H1 (cell line): ENCODE measurements at regions not wholly inside any gene's neighbourhood (a gene's known extent, or its start where the extent isn't known, plus 50 kb on each side); places are given as distances from the start of the nearest gene placed in this dataset.
A peak's percentile ranks its signal among the peaks of the same experiment; 100 is the strongest.

ENCODE experiments used
- CBX5 ChIP-seq: fragments of 300-800, 300-1000 bp; sonication (generic); IDR thresholded peaks from 2 replicates; pipeline ENCODE4 v1.7.1; 2016; ENCODE audit warnings: antibody characterized with exemption, low read length, low read depth
- CREB1 ChIP-seq: IDR thresholded peaks from 2 replicates; pipeline ENCODE4 v1.6.1; 2012; ENCODE audit warnings: inconsistent platforms
- HDAC2 ChIP-seq, 2 experiments: fragments of 300-600 bp in 1 of 2; sonication (generic) in 1 of 2; IDR thresholded peaks; 2 replicates each; pipeline ENCODE4 v1.6.1; 2011 to 2012; ENCODE audit warnings: low read depth in 2 of 2, low read length in 2 of 2, mild to moderate bottlenecking in 2 of 2, moderate library complexity in 2 of 2, borderline replicate concordance in 1 of 2, inconsistent platforms in 1 of 2
- NRF1 ChIP-seq: IDR thresholded peaks from 2 replicates; pipeline ENCODE4 v1.6.1; 2011; ENCODE audit warnings: mild to moderate bottlenecking, low read depth, low read length, improper control_type of control experiment
- RAD21 ChIP-seq, 2 experiments: IDR thresholded peaks in 1 of 2; conservative IDR thresholded peaks in 1 of 2; 2 replicates each; pipeline ENCODE4 v1.6.1; 2011; ENCODE audit warnings: low read depth in 2 of 2, low read length in 2 of 2, improper control_type of control experiment in 1 of 2, inconsistent platforms in 1 of 2, mild to moderate bottlenecking in 1 of 2, moderate library complexity in 1 of 2
- SRF ChIP-seq: IDR thresholded peaks from 2 replicates; pipeline ENCODE4 v1.6.1; 2011; ENCODE audit warnings: mild to moderate bottlenecking, low read depth, low read length, moderate library complexity
- SUZ12 ChIP-seq: fragments of 200-600 bp; sonication (generic); IDR thresholded peaks from 2 replicates; pipeline ENCODE4 v1.6.1; 2012; ENCODE audit warnings: mild to moderate bottlenecking, inconsistent platforms, low read length, moderate library complexity, mixed read lengths
- TBP ChIP-seq: IDR thresholded peaks from 2 replicates; pipeline ENCODE4 v1.6.1; 2011; ENCODE audit warnings: low read depth, low read length, improper control_type of control experiment
- TEAD4 ChIP-seq: IDR thresholded peaks from 2 replicates; pipeline ENCODE4 v1.6.1; 2012; ENCODE audit warnings: low read depth, low read length, inconsistent platforms, mixed read lengths
- TF ChIP-seq, protein P1 (sequence below), 3 experiments: IDR thresholded peaks; 1 replicate in 2 of 3; 2 replicates in 1 of 3; pipeline versions ENCODE4 v1.5.1 to v1.6.1; 2011; ENCODE audit warnings: low read length in 3 of 3, mild to moderate bottlenecking in 3 of 3, inconsistent platforms in 2 of 3, low read depth in 1 of 3, moderate library complexity in 1 of 3; ENCODE audit not compliant: insufficient read depth in 1 of 3; ENCODE audit errors: control extremely low read depth in 1 of 3

DNA sequence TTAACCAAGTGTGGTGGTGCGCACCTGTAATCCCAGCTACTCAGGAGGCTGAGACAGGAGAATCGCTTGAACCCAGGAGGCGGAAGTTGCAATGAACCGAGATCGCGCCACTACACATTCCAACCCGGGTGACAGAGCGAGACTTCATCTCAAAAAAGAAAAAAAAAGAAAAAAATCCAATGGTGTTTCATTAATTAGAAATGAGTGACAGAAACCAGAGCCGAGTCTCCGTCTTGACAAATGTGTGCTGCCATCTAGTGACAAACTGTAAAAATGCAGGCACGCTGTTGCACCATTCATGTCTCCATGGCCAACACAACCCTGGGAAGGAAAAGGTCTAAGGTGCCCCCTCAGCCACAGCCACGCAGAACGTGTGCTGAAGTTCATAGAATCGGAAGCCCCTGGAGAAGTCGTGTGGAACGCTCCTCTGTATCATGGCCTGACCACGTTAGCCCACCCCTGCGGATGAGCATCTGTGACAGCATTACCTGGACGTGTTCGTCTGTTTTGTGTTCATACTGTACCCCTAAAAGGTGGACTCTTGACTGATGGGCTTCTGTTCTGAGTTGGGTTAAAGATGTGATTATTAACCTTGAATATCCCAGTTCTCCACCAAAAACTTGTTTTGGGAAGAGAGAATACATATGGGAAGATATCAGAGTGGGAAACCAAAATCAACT lies 94.9 kb downstream of the LYZL2 start (continued):
- TF ChIP-seq CREB1 (no peak), CBX5 (no peak), RAD21 (IDR thresholded peaks at IDR 0.05 in 1 of 2, conservative IDR thresholded peaks at IDR 0.05 in 1 of 2; ENCODE audit: low read depth in 2 of 2, low read length in 2 of 2) (peak; percentile 87 to 88), SRF (no peak), TBP (no peak), TEAD4 (no peak), SUZ12 (no peak), HDAC2 (IDR thresholded peaks at IDR 0.05; ENCODE audit: borderline replicate concordance in 1 of 2, low read depth in 2 of 2, low read length in 2 of 2) (no peak), NRF1 (no peak)
- TF ChIP-seq, protein P1, sequence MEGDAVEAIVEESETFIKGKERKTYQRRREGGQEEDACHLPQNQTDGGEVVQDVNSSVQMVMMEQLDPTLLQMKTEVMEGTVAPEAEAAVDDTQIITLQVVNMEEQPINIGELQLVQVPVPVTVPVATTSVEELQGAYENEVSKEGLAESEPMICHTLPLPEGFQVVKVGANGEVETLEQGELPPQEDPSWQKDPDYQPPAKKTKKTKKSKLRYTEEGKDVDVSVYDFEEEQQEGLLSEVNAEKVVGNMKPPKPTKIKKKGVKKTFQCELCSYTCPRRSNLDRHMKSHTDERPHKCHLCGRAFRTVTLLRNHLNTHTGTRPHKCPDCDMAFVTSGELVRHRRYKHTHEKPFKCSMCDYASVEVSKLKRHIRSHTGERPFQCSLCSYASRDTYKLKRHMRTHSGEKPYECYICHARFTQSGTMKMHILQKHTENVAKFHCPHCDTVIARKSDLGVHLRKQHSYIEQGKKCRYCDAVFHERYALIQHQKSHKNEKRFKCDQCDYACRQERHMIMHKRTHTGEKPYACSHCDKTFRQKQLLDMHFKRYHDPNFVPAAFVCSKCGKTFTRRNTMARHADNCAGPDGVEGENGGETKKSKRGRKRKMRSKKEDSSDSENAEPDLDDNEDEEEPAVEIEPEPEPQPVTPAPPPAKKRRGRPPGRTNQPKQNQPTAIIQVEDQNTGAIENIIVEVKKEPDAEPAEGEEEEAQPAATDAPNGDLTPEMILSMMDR (IDR thresholded peaks at IDR 0.05; ENCODE audit: control extremely low read depth in 1 of 3, insufficient read depth in 1 of 3, low read depth in 1 of 3, low read length in 3 of 3) = peak; percentile 63 to 84 (median 71)
